GM23248 (cell line): ENCODE measurements at regions not wholly inside any gene's neighbourhood (a gene's known extent, or its start where the extent isn't known, plus 50 kb on each side); places are given as distances from the start of the nearest gene placed in this dataset.

Source experiments
- EZH2 ChIP-seq: fragments of 200-600 bp; sonication (generic); IDR thresholded peaks from 2 replicates; pipeline ENCODE4 v1.6.1; 2018; ENCODE audit warnings: antibody characterized with exemption, mild to moderate bottlenecking; ENCODE audit not compliant: insufficient read depth, poor library complexity, severe bottlenecking
- EZH2phosphoT487 ChIP-seq: fragments of 200-600 bp; sonication (generic); IDR thresholded peaks from 2 replicates; pipeline ENCODE4 v1.6.1; 2018; ENCODE audit warnings: antibody characterized with exemption, moderate library complexity, mild to moderate bottlenecking, low read depth; ENCODE audit not compliant: insufficient read depth

GRCh38 chr11:31932879-31933278, 121.8 kb upstream of the PAX6 start:
- no peak for TF ChIP-seq EZH2phosphoT487
- no peak for TF ChIP-seq EZH2
